KMS-11 (cell line): ENCODE measurements at regions not wholly inside any gene's neighbourhood (a gene's known extent, or its start where the extent isn't known, plus 50 kb on each side); places are given as distances from the start of the nearest gene placed in this dataset.

Source experiments
- H2AFZ ChIP-seq: fragments of 200-600 bp; sonication (generic); 2 replicates; pipeline ENCODE4 v1.6.1; 2016; ENCODE audit warnings: antibody characterized with exemption, mixed run types, low read depth
- H3K27ac ChIP-seq: fragments of 200-600 bp; sonication (generic); 2 replicates; pipeline ENCODE4 v1.6.1; 2016; ENCODE audit warnings: mild to moderate bottlenecking, mixed run types
- H3K27me3 ChIP-seq: fragments of 200-600 bp; sonication (generic); 2 replicates; pipeline ENCODE4 v1.6.1; 2017; ENCODE audit warnings: mild to moderate bottlenecking, low read depth, mixed run types, moderate library complexity; ENCODE audit not compliant: insufficient read depth
- H3K36me3 ChIP-seq: fragments of 200-600 bp; sonication (generic); 2 replicates; pipeline ENCODE4 v1.6.1; 2017; ENCODE audit warnings: mild to moderate bottlenecking, mixed run types; ENCODE audit not compliant: insufficient read depth
- H3K4me1 ChIP-seq: fragments of 200-600 bp; sonication (generic); 2 replicates; pipeline ENCODE4 v1.6.1; 2016; ENCODE audit warnings: mild to moderate bottlenecking, low read depth, mixed run types; ENCODE audit not compliant: poor library complexity, severe bottlenecking
- H3K4me2 ChIP-seq: fragments of 200-600 bp; sonication (generic); 2 replicates; pipeline ENCODE4 v1.7.0; 2016; ENCODE audit warnings: mild to moderate bottlenecking, mixed run types
- H3K4me3 ChIP-seq: fragments of 200-600 bp; sonication (generic); IDR thresholded peaks from 2 replicates; pipeline ENCODE4 v1.6.1; 2017; ENCODE audit warnings: low read depth, low read length, mixed read lengths; ENCODE audit not compliant: insufficient read depth
- H3K79me2 ChIP-seq: fragments of 200-600 bp; sonication (generic); 2 replicates; pipeline ENCODE4 v1.6.1; 2016; ENCODE audit warnings: low read depth, mixed run types; ENCODE audit not compliant: insufficient read depth
- H3K9ac ChIP-seq: fragments of 200-600 bp; sonication (generic); 2 replicates; pipeline ENCODE4 v1.6.1; 2016; ENCODE audit warnings: mild to moderate bottlenecking, mixed run types
- H4K20me1 ChIP-seq: fragments of 200-600 bp; sonication (generic); 2 replicates; pipeline ENCODE4 v1.6.1; 2016; ENCODE audit warnings: mild to moderate bottlenecking, mixed run types; ENCODE audit not compliant: insufficient read depth
- CTCF ChIP-seq: fragments of 200-600 bp; sonication (generic); conservative IDR thresholded peaks from 2 replicates; pipeline ENCODE4 v1.6.1; 2017; ENCODE audit warnings: low read depth, mild to moderate bottlenecking, antibody characterized with exemption, low read length, moderate library complexity, mixed read lengths

GRCh38 chr12:107417004-107417403, 268.6 kb upstream of the PWP1 start:
- no peak overlapping the region for H2AFZ ChIP-seq
- no peak overlapping the region for H3K27ac ChIP-seq
- H3K4me3 ChIP-seq, result no peak overlapping the region
- H3K4me1 ChIP-seq, result no peaks in the 10 kb centered on the region
- no peak overlapping the region for H3K4me2 ChIP-seq
- no peaks in the 10 kb centered on the region for H4K20me1 ChIP-seq
- H3K79me2 ChIP-seq, result no peaks in the 10 kb centered on the region
- H3K27me3 ChIP-seq, result no peaks in the 10 kb centered on the region
- H3K9ac ChIP-seq, result no peak overlapping the region
- no peak for TF ChIP-seq CTCF
- H3K36me3 ChIP-seq, result no peaks in the 10 kb centered on the region

GRCh38 chr12:107418981-107419380, 266.6 kb upstream of the PWP1 start:
- H4K20me1 ChIP-seq, result no peaks in the 10 kb centered on the region
- H3K27ac ChIP-seq, result no peak overlapping the region
- no peak for TF ChIP-seq CTCF
- H3K9ac ChIP-seq, result no peak overlapping the region
- H2AFZ ChIP-seq, result no peak overlapping the region
- H3K27me3 ChIP-seq, result no peaks in the 10 kb centered on the region
- H3K4me2 ChIP-seq, result no peak overlapping the region
- H3K79me2 ChIP-seq, result no peaks in the 10 kb centered on the region
- H3K4me3 ChIP-seq, result no peak overlapping the region
- H3K4me1 ChIP-seq, result no peaks in the 10 kb centered on the region
- H3K36me3 ChIP-seq, result no peaks in the 10 kb centered on the region

GRCh38 chr12:107423531-107423930, 262.1 kb upstream of the PWP1 start:
- no peak overlapping the region for H3K4me2 ChIP-seq
- H3K27me3 ChIP-seq, result no peaks in the 10 kb centered on the region
- H3K9ac ChIP-seq, result no peak overlapping the region
- H4K20me1 ChIP-seq, result no peaks in the 10 kb centered on the region
- no peak for TF ChIP-seq CTCF
- no peak overlapping the region for H2AFZ ChIP-seq
- H3K36me3 ChIP-seq, result no peaks in the 10 kb centered on the region
- H3K79me2 ChIP-seq, result no peaks in the 10 kb centered on the region
- no peak overlapping the region for H3K27ac ChIP-seq
- no peak overlapping the region for H3K4me3 ChIP-seq
- no peaks in the 10 kb centered on the region for H3K4me1 ChIP-seq

GRCh38 chr12:107429006-107429705, 256.4 kb upstream of the PWP1 start:
- no peak overlapping the region for H2AFZ ChIP-seq

More at GRCh38 chr12:107429006-107429705, 256.4 kb upstream of the PWP1 start:
- H3K9ac ChIP-seq, result no peak overlapping the region
- no peak overlapping the region for H3K27ac ChIP-seq
- H4K20me1 ChIP-seq, result no peaks in the 10 kb centered on the region
- no peak for TF ChIP-seq CTCF
- H3K4me2 ChIP-seq, result no peak overlapping the region
- no peaks in the 10 kb centered on the region for H3K27me3 ChIP-seq
- H3K4me3 ChIP-seq, result no peak overlapping the region
- H3K4me1 ChIP-seq, result no peaks in the 10 kb centered on the region
- no peaks in the 10 kb centered on the region for H3K36me3 ChIP-seq
- no peaks in the 10 kb centered on the region for H3K79me2 ChIP-seq
